ENCODE measurements at regions not wholly inside any gene's neighbourhood (a gene's known extent, or its start where the extent isn't known, plus 50 kb on each side); places are given as distances from the start of the nearest gene placed in this dataset.
"Not testable (repeated sequence)": the region's sequence is repeated elsewhere in the genome, so short reads cannot be mapped to it uniquely, and the experiment has no call there.

DNA sequence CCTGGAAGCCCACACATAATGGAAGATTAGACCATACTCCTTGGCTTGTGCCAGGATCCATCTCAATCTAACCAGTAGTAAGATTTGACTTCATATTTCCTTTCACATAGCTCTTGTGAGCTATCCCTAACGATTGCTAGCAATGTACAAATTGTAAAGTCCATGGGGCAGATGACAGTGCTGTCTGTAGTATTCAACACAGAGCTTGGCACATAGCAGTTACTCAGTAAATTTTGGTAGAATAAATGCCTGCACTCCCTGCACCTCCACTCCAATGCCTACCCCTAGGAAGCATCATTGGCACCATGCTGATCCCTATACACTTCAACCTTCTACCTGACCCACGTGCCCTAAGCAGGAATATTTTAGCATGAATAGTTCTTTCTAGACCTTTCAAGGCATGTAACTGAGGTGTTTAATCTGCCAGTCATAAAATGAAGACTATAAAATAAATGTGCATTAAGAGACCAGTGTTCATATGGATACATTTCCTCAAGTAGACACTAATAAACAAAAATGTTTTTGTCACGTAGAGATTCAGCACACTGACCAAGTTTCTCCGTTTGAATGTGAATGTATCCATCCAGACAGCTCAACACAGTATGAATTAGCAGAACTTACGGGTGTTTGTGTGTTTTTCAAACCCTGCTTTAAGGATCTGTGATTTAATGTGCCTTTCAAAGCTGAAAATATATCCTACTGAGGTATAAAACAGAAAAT lies 98.8 kb downstream of the BMP4 start:
- DNase-seq: no peak

DNA sequence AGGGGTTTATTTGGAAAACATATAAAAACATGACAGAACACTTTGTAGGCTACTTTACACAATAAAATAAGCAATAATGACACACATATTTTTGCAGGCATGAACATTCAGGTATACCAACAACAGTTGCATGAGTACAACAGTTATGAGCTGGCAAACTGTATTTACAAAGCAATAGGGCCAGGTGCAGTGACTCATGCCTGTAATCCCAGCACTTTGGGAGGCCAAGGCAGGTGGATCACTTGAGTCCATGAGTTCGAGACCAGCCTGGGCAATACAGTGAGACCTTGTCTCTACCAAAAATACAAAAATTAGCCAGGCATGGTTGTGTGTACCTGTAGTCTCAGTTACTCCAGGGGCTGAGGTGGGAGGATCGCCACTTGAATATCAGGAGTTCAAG lies 101.1 kb downstream of the BMP4 start:
- DNase-seq: no peak

DNA sequence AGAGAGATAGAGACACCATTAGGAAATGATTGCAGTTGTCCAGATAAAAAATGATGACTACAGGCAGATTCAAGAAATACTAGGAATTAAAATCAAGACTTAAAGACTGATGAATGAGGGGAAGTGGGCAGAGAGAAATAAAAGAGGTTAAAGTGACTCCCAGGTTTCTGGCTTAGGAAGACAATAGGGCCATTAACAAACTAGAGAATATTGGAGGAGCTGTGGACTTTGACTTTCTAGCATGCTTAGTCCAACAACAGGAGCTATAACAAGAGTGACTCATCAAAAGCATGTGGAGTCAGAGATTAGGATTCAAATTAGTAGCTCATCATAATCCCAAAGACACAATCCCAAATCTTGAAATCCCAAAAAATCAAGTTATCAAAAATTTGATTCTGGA lies 101.5 kb downstream of the BMP4 start:
- no peak for DNase-seq

DNA sequence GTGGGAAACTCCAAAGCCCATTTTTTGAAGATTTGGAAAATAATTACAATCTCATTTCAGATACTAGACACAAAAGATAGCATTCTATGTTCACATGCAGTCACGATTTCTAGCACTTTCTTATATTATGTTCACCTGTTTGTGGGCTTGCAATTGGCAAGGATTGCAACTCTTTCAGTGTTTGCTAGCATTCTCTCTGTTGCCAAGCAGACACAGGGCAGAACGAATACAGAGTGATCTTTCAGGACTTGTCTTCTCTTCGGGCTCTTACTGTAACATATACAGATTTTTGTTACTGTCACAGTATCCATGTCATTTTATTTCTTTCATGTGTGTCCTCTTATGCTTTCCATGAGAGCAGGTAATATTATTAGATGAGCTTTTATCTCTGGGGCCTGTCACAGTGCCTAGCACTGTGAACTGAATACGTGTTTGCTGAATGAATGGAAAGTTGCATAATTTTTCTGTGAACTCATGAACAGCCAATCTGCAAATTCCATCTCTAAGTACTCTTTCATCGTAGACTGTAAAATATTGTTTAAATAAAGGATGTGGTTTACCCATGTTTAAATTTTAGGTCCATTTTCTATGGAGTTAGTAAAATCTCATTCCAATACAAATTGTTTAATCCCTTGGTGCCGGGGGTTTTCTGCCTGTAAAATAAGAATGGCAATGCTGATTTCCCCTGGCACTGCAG lies 105.1 kb downstream of the BMP4 start:
- DNase-seq: no peak

- no peak for DNase-seq
These were observed 105.8 kb downstream of the BMP4 start for GRCh38 chr14:53850714-53851296.

DNA sequence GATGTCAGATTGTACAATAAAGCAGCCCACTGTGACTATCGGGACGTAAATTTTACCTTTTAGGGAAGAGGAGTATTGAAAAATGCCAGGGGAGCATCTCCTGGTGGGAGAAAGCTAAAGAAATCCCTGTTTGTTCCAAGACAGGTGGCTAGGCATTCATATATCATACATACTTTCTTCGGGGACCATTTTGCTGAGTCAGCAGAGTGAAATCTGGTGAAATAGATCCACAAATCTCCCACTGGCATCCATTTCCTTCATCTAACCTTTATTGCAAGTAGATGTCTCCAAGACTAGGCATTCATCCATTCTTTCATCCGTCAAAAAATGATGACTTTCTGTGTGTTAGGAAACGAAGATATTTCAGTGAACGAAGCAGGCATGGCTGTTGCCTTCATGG lies 107.1 kb downstream of the BMP4 start:
- DNase-seq: no peak

DNA sequence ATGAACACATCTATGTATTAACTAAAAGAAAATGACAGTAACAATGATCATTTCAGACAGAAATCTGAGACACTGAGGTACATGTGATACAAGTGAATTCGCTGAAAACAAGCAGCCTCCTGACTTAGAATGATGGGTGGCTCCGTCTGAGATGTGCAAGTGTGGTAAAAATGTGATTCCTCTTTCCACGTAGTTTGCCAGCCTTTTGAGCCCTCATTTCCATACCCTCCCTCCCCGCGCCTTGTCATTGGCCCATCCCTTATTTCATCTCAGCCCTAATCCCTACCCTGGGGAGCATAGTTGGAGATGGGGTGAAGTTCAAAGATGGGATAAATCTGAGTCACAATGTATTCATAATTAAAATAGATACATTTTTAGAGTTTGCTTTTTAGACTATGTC lies 107.8 kb downstream of the BMP4 start:
- DNase-seq: no peak

- no peak for DNase-seq
These were observed 108.7 kb downstream of the BMP4 start for GRCh38 chr14:53847881-53848280.

DNA sequence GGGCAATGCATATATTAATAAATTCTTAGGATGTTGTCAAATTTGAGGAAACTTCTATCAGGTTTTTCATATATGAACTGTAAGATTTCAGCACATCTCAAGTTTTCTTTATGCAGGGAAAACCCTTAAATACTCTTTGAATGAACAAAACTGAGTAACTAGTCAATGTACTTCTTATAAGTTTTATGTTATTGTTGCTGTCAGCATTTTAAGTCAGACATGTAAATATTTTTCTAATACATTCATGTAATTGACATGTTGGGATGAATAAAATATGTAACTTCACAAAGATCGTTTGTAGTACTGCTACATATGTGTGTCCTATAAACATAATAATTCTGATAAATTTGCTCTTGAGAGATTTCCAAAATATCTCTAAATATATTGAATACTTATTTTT lies 109.6 kb downstream of the BMP4 start:
- DNase-seq: no peak

DNA sequence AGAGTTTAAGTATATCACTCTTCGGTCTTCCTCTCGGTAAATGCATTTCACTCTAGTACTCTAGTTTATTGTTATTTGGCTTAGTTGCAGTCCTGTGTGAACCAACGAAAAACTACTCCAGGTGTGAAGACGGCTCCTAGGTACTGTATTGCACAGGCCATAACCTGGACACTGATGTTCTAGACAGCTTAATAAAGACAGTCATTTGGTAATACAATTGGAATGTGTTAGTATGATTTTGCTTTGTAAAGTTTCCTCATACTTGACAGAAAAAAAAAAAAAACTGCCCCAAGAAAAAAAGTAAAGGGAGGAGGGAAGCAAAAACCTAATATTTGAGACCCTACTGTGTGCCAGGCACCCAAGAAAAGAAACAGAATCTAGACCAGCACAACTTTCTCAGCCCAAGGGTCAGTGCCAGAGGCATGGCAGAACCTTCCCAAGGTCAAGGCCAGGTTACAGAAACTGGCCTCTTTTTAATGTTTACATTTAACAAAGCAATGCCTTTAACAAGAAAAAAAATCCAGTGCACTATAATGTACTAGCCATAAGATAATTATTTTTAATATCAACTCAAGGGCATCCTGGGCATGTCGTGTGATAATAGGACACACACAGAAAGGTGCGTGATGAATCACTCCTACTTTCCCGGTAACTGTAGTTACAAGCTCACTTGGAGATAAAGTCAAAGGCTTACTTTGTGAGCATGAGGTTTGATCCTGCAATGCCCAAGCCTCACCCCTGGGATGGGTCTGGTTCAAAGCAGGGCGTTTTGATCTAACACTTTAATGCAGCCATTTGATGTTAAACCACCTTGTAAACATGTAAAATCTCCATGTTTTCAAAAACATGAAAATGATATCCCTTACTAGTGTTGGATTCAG lies 110.6 kb downstream of the BMP4 start:
- DNase-seq: no peak

GRCh38 chr14:53842938-53843337 lies 113.7 kb downstream of the BMP4 start:
- no peak for DNase-seq

GRCh38 chr14:53841109-53842099 lies 115.2 kb downstream of the BMP4 start:
- DNase-seq: no peak

- DNase-seq: no peak
These were observed 116.2 kb downstream of the BMP4 start for GRCh38 chr14:53840444-53840843.

GRCh38 chr14:53838374-53838773 lies 118.3 kb downstream of the BMP4 start:
- DNase-seq: no peak

DNA sequence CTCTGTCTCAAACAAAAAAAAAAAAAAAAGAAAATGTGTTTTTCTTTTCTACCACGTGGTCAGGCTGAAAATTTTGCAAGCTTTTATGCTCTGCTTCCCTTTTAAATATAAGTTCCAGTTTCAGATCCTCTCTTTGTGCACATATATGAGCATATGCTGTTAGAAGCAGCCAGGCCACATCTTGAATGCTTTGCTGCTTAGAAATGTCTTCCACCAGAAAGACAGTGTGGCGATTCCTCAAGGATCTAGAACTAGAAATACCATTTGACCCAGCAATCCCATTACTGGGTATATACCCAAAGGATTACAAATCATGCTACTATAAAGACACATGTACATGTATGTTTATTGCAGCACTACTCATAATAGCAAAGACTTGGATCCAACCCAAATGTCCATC lies 119.0 kb downstream of the BMP4 start:
- not testable (repeated sequence) for DNase-seq

DNA sequence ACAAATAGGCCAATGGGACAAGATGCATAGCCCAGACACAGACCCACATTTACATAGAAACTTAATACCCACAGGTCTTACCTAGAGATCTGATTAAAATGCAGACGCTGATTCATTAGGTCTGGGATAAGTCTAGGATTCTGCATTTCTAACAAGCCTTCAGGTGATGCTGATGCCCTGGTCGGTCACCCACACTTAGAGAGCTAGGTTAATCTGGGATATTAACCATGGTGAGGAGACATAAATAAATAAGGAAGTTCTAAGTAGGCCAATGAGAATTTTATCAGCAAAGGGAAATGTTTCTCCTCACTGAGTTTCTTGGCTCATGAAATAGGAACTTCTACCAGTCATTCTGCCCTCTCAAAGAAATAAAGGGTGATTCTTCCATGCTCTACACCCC lies 120.1 kb downstream of the BMP4 start:
- DNase-seq: no peak

- DNase-seq: no peak
These were observed 127.8 kb downstream of the BMP4 start for GRCh38 chr14:53828820-53829219.

DNA sequence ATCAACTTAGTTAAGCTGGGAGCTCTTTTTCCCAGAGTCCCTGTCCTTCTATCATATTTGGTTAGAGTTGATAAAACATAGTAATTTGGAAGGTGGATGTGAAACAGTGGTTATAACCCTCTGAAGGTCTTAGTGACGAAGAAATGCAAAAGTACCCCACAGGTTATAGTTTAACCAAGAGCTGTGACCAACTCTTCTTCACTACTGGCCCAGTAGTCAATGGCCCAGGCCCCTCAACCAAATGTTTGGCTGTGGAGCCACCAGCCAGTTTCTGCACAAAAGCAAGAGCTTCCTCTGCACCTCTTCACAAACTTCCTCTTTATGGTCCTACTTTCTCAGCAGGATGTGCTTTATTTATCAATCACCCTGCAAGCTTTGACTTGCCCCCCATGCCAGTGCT lies 132.6 kb downstream of the BMP4 start:
- no peak for DNase-seq

- DNase-seq: no peak
These were observed 142.2 kb downstream of the BMP4 start for GRCh38 chr14:53814392-53814791.

GRCh38 chr14:53810221-53810620 lies 146.4 kb downstream of the BMP4 start:
- no peak for DNase-seq

GRCh38 chr14:53808042-53808441 lies 148.6 kb downstream of the BMP4 start:
- no peak for DNase-seq

DNA sequence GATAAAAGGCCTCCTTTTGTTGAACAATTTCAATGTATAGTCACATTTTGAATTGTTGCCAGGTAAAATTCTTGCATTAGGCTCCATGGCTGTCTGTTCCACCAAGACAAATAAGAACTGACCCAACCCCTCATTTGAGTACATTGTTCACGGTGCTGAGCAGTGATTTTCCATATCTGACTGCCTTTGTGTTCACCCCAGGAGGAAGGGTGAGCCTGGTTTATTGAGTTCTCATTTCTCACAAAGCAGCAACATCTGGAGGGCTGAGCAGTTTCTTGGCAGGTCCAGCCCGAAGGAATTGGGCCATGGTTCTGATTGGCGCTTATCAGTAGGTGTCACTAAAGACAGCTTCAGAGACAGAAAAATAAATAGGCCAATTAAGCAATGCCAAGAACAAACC lies 149.1 kb downstream of the BMP4 start:
- no peak for DNase-seq

All from CD4-positive, alpha-beta T cell treated with Interleukin-4 for 4 hours (primary cell).